PFSK-1 (cell line): ENCODE measurements at regions not wholly inside any gene's neighbourhood (a gene's known extent, or its start where the extent isn't known, plus 50 kb on each side); places are given as distances from the start of the nearest gene placed in this dataset.

Source experiments
- SIN3A ChIP-seq: IDR thresholded peaks from 2 replicates; pipeline ENCODE4 v1.6.1; 2012; ENCODE audit warnings: mild to moderate bottlenecking, low read length, moderate library complexity, borderline replicate concordance; ENCODE audit not compliant: insufficient read depth
- TAF1 ChIP-seq: IDR thresholded peaks from 2 replicates; pipeline ENCODE4 v1.6.1; 2012; ENCODE audit warnings: low read length, control low read depth, borderline replicate concordance; ENCODE audit not compliant: insufficient read depth

GRCh38 chr15:69724333-69724732, 271.7 kb downstream of the RPLP1 start:
- TF ChIP-seq TAF1, result no peak
- no peak for TF ChIP-seq SIN3A
